Endothelial cell of umbilical vein (primary cell): ENCODE measurements at regions not wholly inside any gene's neighbourhood (a gene's known extent, or its start where the extent isn't known, plus 50 kb on each side); places are given as distances from the start of the nearest gene placed in this dataset.

ENCODE experiments used
- BruUV-seq: library from RNA; stranded (reverse); fragments of 400-500 nt; replicated peaks from 2 replicates; lab custom pipeline; 2021; lab: Mats Ljungman, UMichigan
- CTCF ChIA-PET: fragments of 300-600, 350-600 bp; sonication (Branson Sonifier 250); formaldehyde crosslinking; loops from one replicate; lab custom pipeline; 2021; ENCODE audit warnings: antibody characterized with exemption, inconsistent platforms; lab: Charles Lee
- POLR2A ChIA-PET: fragments of 300-600, 350-600 bp; sonication (Branson Sonifier 250); formaldehyde crosslinking; loops from one replicate; lab custom pipeline; 2021; ENCODE audit warnings: antibody characterized with exemption, inconsistent platforms; lab: Charles Lee
- DNase-seq: peaks from one replicate; pipeline ENCODE4 v3.0.0-alpha.2; 2011; ENCODE audit warnings: low read depth, low spot score
- FAIRE-seq: peaks from 2 replicates; lab custom pipeline; 2011; peaks lifted over from hg19 to GRCh38; lab: Jason Lieb, UNC
- H2AFZ ChIP-seq: 2 replicates; pipeline ENCODE4 v1.6.0; 2012; ENCODE audit warnings: low read depth, low read length, control low read depth, inconsistent platforms
- H3K27ac ChIP-seq: 2 replicates; pipeline ENCODE4 v1.5.1; 2011; ENCODE audit warnings: low read depth, mild to moderate bottlenecking, control low read depth, low read length, moderate library complexity; ENCODE audit not compliant: insufficient read depth
- H3K27me3 ChIP-seq, 2 experiments: 2 replicates each; pipeline versions ENCODE4 v1.6.0 to v1.6.1; 2011; ENCODE audit warnings: low read length in 2 of 2, mixed read lengths in 1 of 2; ENCODE audit not compliant: control insufficient read depth in 2 of 2, insufficient read depth in 2 of 2
- H3K36me3 ChIP-seq, 2 experiments: 2 replicates in 1 of 2; 3 replicates in 1 of 2; pipeline ENCODE4 v1.5.1; 2011; ENCODE audit warnings: low read length in 2 of 2, mild to moderate bottlenecking in 1 of 2, moderate library complexity in 1 of 2; ENCODE audit not compliant: control insufficient read depth in 2 of 2, insufficient read depth in 2 of 2; ENCODE audit errors: extremely low read depth in 1 of 2
- H3K4me1 ChIP-seq: 3 replicates; pipeline ENCODE4 v1.5.1; 2011; ENCODE audit warnings: mild to moderate bottlenecking, low read length; ENCODE audit not compliant: control insufficient read depth, insufficient read depth; ENCODE audit errors: extremely low read depth
- H3K4me2 ChIP-seq: 2 replicates; pipeline ENCODE4 v1.6.1; 2011; ENCODE audit warnings: low read length, control low read depth, mixed read lengths; ENCODE audit not compliant: insufficient read depth
- H3K4me3 ChIP-seq, 3 experiments: fragments of 200-600 bp in 1 of 3; sonication (generic), shearing (Covaris generic) in 1 of 3; replicated peaks in 1 of 3; 2 replicates each; pipeline ENCODE4 v1.5.1; 2011 to 2016; ENCODE audit warnings: control low read depth in 3 of 3, low read length in 3 of 3, mild to moderate bottlenecking in 2 of 3, inconsistent platforms in 1 of 3, low read depth in 1 of 3, moderate library complexity in 1 of 3; ENCODE audit not compliant: insufficient read depth in 1 of 3
- H3K79me2 ChIP-seq: 2 replicates; pipeline ENCODE4 v1.6.0; 2012; ENCODE audit warnings: low read length, inconsistent platforms; ENCODE audit not compliant: control insufficient read depth, insufficient read depth
- H3K9ac ChIP-seq: replicated peaks from 2 replicates; pipeline ENCODE3; 2011; ENCODE audit warnings: low read length, control low read depth; ENCODE audit not compliant: insufficient read depth; ENCODE audit errors: extremely low read depth
- H3K9me1 ChIP-seq: replicated peaks from 3 replicates; pipeline ENCODE4 v1.6.0; 2011; ENCODE audit warnings: mild to moderate bottlenecking, low read length; ENCODE audit not compliant: control insufficient read depth, insufficient read depth; ENCODE audit errors: extremely low read depth
- H3K9me3 ChIP-seq: replicated peaks from 2 replicates; pipeline ENCODE4 v1.5.1; 2012; ENCODE audit warnings: low read length, inconsistent platforms; ENCODE audit not compliant: control insufficient read depth, insufficient read depth
- H4K20me1 ChIP-seq: replicated peaks from 2 replicates; pipeline ENCODE3; 2011; ENCODE audit warnings: mild to moderate bottlenecking, low read length; ENCODE audit not compliant: control insufficient read depth, insufficient read depth; ENCODE audit errors: extremely low read depth
- FOS ChIP-seq: IDR thresholded peaks from 2 replicates; pipeline ENCODE4 v1.6.1; 2011; ENCODE audit warnings: mild to moderate bottlenecking, low read length, moderate library complexity, borderline replicate concordance; ENCODE audit not compliant: insufficient read depth
- MYC ChIP-seq: IDR thresholded peaks from one replicate; pipeline ENCODE4 v1.6.1; 2011; ENCODE audit warnings: mild to moderate bottlenecking, low read depth, low read length
- dilution Hi-C: fragments of 300-500 bp; cut with MboI; formaldehyde crosslinking; loops from one replicate; pipeline ENCODE4 v1.15.0; 2019; ENCODE audit warnings: low sequenced_read_pairs; ENCODE audit not compliant: extremely low pct_ligation_motif_present
- intact Hi-C: fragments of 100-400 bp; cut with micrococcal nuclease; formaldehyde crosslinking; loops from one replicate; pipeline ENCODE4 v1.10.0; 2022
- TF ChIP-seq, protein P1 (sequence below): IDR thresholded peaks from 2 replicates; pipeline ENCODE4 v1.6.1; 2011; ENCODE audit not compliant: insufficient read depth, insufficient read length
- TF ChIP-seq, protein P2 (sequence below), 2 donors: IDR thresholded peaks; 1 replicate in 1 of 2; 2 replicates in 1 of 2; pipeline ENCODE4 v1.5.1; 2011; ENCODE audit warnings: low read length in 2 of 2, mild to moderate bottlenecking in 2 of 2, moderate library complexity in 2 of 2, control low read depth in 1 of 2, inconsistent platforms in 1 of 2, low read depth in 1 of 2; ENCODE audit not compliant: insufficient read depth in 1 of 2; ENCODE audit errors: extremely low read depth in 1 of 2

- DNase-seq (no peak), FAIRE-seq (no peak)
- dilution Hi-C loops = no loop called here
- POLR2A ChIA-PET = no interaction called here
- H2AFZ ChIP-seq = no peak overlapping the region
- CTCF ChIA-PET = no interaction called here
- H3K4me3 ChIP-seq = no peak overlapping the region
- no peak overlapping the region for H3K27ac ChIP-seq
- no peaks in the 10 kb centered on the region for H3K4me1 ChIP-seq
- BruUV-seq = no TSS peak
- H3K9me1 ChIP-seq = no peaks in the 10 kb centered on the region
- no peaks in the 10 kb centered on the region for H4K20me1 ChIP-seq
- no peaks in the 10 kb centered on the region for H3K79me2 ChIP-seq
- intact Hi-C loops = loop anchor here (5.0 kb wide), 2 partner anchors 612 to 772 kb away; no protein-coding TSS in a partner anchor
- no peak overlapping the region for H3K4me2 ChIP-seq
- no peaks in the 10 kb centered on the region for H3K9me3 ChIP-seq
- H3K36me3 ChIP-seq = no peaks in the 10 kb centered on the region
- TF ChIP-seq, protein P1, sequence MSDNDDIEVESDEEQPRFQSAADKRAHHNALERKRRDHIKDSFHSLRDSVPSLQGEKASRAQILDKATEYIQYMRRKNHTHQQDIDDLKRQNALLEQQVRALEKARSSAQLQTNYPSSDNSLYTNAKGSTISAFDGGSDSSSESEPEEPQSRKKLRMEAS = no peak
- H3K9ac ChIP-seq = no peak overlapping the region
- H3K27me3 ChIP-seq = peaks cover 3 to 4% of the 10 kb centered on the region in 2 experiments
Measured at GRCh38 chr11:32008880-32009551, 81.9 kb upstream of the RCN1 start.

GRCh38 chr11:32006799-32007388 is 84.0 kb upstream of the RCN1 start:
- FAIRE-seq (peak; percentile 66), DNase-seq (peak; percentile 45)
- no peak for TF ChIP-seq FOS
- no peak for TF ChIP-seq MYC
- TF ChIP-seq, protein P2, sequence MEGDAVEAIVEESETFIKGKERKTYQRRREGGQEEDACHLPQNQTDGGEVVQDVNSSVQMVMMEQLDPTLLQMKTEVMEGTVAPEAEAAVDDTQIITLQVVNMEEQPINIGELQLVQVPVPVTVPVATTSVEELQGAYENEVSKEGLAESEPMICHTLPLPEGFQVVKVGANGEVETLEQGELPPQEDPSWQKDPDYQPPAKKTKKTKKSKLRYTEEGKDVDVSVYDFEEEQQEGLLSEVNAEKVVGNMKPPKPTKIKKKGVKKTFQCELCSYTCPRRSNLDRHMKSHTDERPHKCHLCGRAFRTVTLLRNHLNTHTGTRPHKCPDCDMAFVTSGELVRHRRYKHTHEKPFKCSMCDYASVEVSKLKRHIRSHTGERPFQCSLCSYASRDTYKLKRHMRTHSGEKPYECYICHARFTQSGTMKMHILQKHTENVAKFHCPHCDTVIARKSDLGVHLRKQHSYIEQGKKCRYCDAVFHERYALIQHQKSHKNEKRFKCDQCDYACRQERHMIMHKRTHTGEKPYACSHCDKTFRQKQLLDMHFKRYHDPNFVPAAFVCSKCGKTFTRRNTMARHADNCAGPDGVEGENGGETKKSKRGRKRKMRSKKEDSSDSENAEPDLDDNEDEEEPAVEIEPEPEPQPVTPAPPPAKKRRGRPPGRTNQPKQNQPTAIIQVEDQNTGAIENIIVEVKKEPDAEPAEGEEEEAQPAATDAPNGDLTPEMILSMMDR (IDR thresholded peaks at IDR 0.05; ENCODE audit: extremely low read depth in 1 of 2, insufficient read depth in 1 of 2, low read depth in 1 of 2, low read length in 2 of 2) = peak; percentile 59 to 66
- Histone ChIP-seq H3K27me3 (peaks cover 3 to 4% of the 10 kb centered on the region in 2 experiments), H3K4me1 (no peaks in the 10 kb centered on the region), H3K4me3 (no peak overlapping the region), H2AFZ (no peak overlapping the region), H3K9ac (no peak overlapping the region), H3K9me3 (no peaks in the 10 kb centered on the region), H3K9me1 (no peaks in the 10 kb centered on the region), H3K79me2 (no peaks in the 10 kb centered on the region), H3K27ac (no peak overlapping the region), H3K4me2 (no peak overlapping the region), H4K20me1 (no peaks in the 10 kb centered on the region), H3K36me3 (no peaks in the 10 kb centered on the region)
- intact Hi-C loops = loop anchor here (1.0 to 5.0 kb wide), 4 partner anchors 169 to 770 kb away; no protein-coding TSS in a partner anchor
- CTCF ChIA-PET = interaction anchor here (0.6 to 2.0 kb wide), 38 partner anchors 9 to 900 kb away, joined by 3 to 36 read pairs (median 5); partner anchors contain the start of genes DCDC1 and DNAJC24
- POLR2A ChIA-PET = no interaction called here
- no TSS peak for BruUV-seq
- dilution Hi-C loops = no loop called here
